RPMI8226 (cell line): ENCODE measurements at regions not wholly inside any gene's neighbourhood (a gene's known extent, or its start where the extent isn't known, plus 50 kb on each side); places are given as distances from the start of the nearest gene placed in this dataset.
"Not testable (repeated sequence)": the region's sequence is repeated elsewhere in the genome, so short reads cannot be mapped to it uniquely, and the experiment has no call there.

Experiments used
- DNase-seq: peaks from one replicate; pipeline ENCODE4 v3.0.0-alpha.2; 2015

GRCh38 chr12:72723732-72724131 lies 451.6 kb downstream of the TRHDE start:
- no peak for DNase-seq

DNA sequence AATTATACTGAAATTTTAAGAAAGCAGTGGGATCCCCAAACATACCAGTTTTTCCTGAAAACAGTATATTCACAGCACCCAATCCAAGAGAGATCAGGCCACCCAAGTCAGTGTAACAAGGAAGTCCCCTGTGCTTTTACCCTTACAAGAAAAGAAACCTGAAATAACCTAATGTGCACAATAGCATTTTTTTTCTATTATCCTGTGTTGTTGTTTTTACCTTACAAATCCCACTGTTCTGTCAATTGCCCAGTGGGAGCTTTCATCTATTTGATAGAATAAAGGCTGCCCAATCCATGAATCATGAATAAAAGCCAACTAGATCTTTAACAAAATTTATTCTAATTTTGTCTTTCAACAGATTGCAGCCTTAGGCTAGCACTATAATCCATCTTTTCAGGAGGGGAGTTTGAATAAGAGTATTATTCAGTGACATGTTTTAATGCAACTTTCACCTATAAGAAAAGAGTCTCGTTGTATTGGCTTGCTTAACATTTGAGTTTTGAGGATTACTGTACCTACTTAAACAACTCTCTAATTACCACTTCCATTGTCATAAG lies 457.4 kb downstream of the TRHDE start:
- no peak for DNase-seq

DNA sequence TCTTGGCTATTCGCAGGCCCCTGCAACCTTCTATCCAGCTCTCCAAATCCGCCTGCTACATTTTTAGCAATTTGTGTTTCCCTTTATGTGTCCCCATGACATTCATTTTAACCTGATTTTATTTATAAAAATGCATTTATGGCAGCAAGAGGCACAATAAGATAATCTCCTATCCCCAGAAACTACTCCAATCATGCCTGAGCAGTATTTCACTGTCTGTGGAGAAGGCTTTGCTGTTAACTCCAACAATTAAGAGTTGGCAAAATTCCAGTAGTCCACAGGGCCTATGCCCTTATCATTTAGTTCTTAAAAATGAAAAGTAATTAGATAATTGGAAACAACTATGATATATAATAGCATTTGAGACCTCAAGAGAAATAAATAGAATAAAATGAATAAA lies 462.4 kb downstream of the TRHDE start:
- DNase-seq, result no peak

DNA sequence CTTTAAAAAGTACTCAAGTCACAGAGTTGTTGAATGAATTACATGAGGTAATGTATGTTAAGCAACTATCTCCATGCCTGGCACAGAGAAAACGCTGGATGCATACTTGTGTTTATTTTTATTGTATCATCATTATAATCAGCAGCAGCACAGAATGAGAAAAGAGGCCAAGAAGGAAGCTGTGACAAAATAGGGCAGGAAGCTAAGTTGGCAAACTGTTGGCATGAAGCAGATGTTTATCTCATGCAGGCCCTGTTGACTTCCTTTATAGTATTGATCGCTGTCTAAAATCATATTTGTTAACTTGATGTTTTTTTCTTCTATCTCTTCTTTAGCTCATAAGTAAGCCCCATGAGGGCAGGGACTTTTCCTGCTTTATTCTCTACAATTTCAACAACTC lies 466.6 kb downstream of the TRHDE start:
- no peak for DNase-seq

- DNase-seq, result no peak
These were observed 467.9 kb downstream of the TRHDE start for GRCh38 chr12:72740064-72740463.

DNA sequence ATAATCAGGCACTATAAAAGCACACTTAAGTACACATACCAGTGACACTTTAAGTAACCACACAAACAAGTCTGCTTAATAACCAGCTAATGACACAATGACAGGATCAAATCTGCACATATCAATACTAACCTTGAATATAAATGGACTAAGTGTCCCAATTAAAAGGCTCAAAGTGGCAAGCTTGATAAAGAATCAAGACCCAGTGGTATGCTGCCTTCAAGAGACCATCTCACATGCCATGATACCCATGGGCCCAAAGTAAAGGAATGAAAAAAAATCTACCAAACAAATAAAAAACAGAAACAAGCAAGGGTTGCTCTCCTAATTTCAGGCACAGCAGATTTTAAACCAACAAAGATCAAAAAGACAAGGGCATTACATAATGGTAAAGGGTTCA lies 470.4 kb downstream of the TRHDE start:
- DNase-seq, result no peak

DNA sequence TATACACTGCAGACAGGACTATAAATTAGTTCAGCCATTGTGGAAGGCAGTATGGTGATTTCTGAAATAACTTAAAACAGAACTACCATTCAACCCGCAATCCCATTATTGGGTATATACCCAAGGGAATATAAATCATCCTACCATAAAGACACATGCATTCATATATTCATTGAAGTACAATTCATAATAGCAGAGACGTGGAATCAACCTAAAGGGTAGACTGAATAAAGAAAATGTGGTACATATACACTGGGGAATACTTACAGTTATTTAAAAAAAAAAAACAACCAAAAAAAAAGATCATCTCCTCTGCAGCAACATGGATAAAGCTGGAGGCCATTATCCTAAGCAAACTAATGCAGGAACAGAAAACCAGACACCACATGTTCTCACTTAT lies 473.9 kb downstream of the TRHDE start:
- no peak for DNase-seq

GRCh38 chr12:72747111-72747849 lies 475.1 kb downstream of the TRHDE start:
- DNase-seq, result no peak

GRCh38 chr12:72748971-72749370 lies 476.8 kb downstream of the TRHDE start:
- no peak for DNase-seq

GRCh38 chr12:72753571-72753970 lies 481.4 kb downstream of the TRHDE start:
- no peak for DNase-seq

DNA sequence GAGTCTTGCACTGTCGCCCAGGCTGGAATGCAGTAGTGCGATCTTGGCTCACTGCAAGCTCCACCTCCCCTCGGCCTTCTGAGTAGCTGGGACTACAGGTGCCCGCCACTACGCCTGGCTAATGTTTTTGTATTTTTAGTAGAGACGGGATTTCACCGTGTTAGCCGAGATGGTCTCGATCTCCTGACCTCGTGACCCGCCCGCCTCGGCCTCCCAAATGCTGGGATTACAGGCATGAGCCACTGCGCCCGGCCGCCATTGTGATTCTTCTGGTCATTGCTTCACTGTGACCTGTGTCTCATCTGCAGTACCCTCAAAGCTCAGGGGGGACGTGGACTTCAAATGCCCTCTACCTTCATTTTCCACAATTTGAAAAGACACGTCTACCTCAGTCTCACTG lies 481.9 kb downstream of the TRHDE start:
- not testable (repeated sequence) for DNase-seq

- no peak for DNase-seq
These were observed 494.3 kb downstream of the TRHDE start for GRCh38 chr12:72766517-72766916.

DNA sequence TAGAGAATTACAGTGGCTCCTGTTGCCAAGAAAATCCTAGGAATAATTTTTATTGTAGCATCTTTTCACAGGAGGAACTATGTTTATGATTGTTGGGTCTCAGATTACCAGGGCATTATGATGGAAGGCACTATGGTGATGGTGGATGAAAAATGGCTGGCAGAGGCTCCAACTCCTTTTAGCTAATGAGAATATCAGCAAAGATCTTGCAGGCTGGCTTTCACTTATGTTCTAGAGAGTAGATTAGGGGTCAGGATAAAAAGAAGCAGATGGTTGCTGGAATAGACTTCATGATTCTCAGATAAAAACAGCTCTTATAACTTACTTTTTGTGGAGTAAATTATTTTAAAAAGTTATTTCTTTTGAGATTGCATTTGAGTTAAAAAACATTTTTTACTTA lies 501.9 kb downstream of the TRHDE start:
- DNase-seq, result no peak

- DNase-seq, result no peak
These were observed 505.6 kb downstream of the TRHDE start for GRCh38 chr12:72777806-72778205.

GRCh38 chr12:72790273-72790672 lies 518.1 kb downstream of the TRHDE start:
- DNase-seq, result no peak

GRCh38 chr12:72792889-72793288 lies 520.7 kb downstream of the TRHDE start:
- DNase-seq, result no peak

DNA sequence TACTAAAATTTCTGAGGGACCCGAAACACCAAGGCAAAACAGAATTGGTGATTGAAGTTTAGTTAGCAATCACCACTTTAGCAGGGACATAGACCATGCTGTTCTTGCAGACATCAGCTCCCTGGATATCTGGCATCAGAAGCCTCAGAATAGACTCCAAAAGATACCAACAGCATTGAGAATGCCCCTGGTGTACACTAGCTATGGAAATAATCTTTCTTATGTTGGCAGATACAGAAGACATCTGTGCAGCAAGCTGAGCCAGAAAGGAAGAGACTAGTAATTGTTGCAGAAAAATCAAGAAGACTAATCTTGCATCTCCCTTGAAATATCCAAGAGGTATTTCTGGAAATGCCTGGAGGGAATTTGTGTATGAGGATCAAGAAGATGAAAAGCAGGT lies 521.6 kb downstream of the TRHDE start:
- DNase-seq, result no peak

DNA sequence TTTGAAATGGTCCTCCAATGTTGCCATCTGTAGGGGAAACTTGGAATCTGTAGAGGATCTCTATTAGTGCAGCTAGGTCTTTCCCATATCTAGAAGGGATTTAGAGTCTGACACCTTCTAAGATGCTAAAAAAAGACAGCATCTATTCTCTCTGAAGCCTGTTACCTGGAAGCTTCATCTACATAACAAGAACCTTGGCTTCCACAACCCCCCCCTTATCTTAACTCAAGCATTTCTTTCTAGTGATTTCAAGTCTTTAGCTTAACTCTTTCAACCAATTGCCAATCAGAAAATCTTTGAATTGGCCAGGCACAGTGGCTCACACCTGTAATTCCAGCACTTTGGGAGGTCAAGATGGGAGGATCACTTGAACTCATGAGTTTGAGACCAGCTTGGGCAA lies 543.3 kb downstream of the TRHDE start:
- no peak for DNase-seq

DNA sequence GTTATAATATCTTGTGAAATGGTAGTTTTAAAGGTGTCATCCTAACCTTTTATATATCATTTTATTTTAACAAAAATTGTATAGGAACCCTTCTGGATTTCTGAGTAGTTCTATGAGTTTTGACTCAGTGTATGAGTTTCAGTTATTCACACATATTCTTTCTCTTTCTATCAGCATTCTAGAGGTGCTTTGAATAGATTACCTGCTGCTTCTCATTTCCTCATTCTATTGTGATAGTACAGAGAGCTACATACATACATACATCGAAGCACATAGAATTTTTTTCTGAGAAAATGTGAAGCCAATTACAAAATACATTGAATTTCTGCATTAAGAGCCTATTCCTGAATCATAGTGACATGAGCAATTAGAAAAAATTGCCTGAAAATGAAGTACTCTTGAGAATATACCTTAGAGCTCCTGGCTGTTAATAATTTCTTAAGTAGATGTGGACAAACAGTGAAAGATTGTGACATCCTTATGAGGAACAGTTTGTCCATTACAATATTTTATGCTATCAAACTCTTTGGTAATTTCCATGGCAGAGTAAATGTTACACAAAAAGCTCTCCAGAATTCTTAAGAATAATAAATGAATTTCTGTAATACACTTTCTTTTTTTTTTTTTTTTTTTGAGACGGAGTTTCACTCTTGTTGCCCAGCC lies 556.6 kb downstream of the TRHDE start:
- no peak for DNase-seq

- DNase-seq, result no peak
These were observed 557.7 kb downstream of the TRHDE start for GRCh38 chr12:72829838-72830237.

GRCh38 chr12:72832024-72832423 lies 559.9 kb downstream of the TRHDE start:
- DNase-seq, result peak; percentile 26

DNA sequence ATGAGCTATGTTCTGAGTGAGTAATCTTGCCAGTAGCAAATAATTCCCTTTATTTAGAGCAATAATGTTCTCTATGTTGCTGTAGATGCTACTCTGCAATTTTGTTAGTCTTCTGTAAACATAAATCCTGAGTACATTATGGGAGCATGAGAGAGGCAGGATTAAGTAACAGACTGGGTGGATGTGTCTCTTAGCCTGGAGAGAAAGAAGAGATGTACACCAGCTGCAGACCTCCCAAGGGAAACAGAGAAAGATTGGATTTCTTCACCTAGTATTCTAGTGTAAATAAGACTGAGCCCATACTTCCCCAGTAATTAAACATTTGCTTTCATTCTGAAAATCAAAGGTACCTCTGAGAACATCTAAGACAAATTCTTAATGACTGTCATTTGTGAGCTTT lies 564.0 kb downstream of the TRHDE start:
- DNase-seq, result no peak

DNA sequence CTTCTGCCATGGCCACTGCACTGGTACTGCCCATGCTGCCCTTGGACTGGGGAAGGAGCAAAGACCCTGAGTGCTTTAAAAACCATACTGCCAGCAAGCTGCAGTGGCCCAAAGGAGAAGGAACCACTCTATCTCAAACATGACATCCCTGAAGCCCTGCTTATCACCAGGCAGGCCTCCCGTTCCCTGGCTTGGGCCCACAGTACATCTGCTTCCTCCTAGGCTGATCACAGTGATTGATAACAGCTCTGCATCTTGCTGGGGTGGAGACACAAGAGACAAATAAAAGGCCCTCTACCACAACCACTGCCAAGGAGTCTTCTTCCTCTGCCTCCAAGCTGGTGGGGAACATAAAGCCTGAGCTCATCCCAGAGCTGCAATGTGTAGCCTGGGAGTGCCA lies 567.5 kb downstream of the TRHDE start:
- no peak for DNase-seq

GRCh38 chr12:72863671-72864070 lies 591.5 kb downstream of the TRHDE start:
- no peak for DNase-seq

- DNase-seq, result no peak
These were observed 593.8 kb downstream of the TRHDE start for GRCh38 chr12:72865921-72866320.
